OCI-LY7 (cell line): ENCODE measurements at regions not wholly inside any gene's neighbourhood (a gene's known extent, or its start where the extent isn't known, plus 50 kb on each side); places are given as distances from the start of the nearest gene placed in this dataset.

Experiments
- CTCF ChIP-seq: fragments of 200-600 bp; sonication (generic); conservative IDR thresholded peaks from 2 replicates; pipeline ENCODE4 v1.5.1; 2014; ENCODE audit warnings: mild to moderate bottlenecking, antibody characterized with exemption, low read length, moderate library complexity, mixed read lengths
- EZH2phosphoT487 ChIP-seq: fragments of 200-600 bp; sonication (generic); IDR thresholded peaks from 2 replicates; pipeline ENCODE4 v1.6.1; 2018; ENCODE audit warnings: low read depth, borderline replicate concordance, mild to moderate bottlenecking, mixed run types, antibody characterized with exemption, low read length, moderate library complexity, mixed read lengths

- TF ChIP-seq CTCF (0 out of 2 replicates have a peak, but pooled peaks have one; percentile 22), EZH2phosphoT487 (no peak)
These were observed 303.6 kb downstream of the KCNRG start for GRCh38 chr13:50318887-50319286.
